Upper lobe of left lung (tissue), 6 donors: ENCODE measurements at regions not wholly inside any gene's neighbourhood (a gene's known extent, or its start where the extent isn't known, plus 50 kb on each side); places are given as distances from the start of the nearest gene placed in this dataset.

Experiments used
- ATAC-seq, 2 donors: fragments of 200-7000 bp; cut with Tn5 transposase; one replicate each; pipeline ENCODE4 v1.9.1; 2022; ENCODE audit warnings: mild to moderate bottlenecking in 2 of 2, moderate library complexity in 2 of 2; ENCODE audit not compliant: low FRiP score in 2 of 2
- DNase-seq, 2 donors: peaks; one replicate each; pipeline ENCODE4 v3.0.0-alpha.2; 2019 to 2020
- H3K27ac ChIP-seq, 4 donors: fragments of 200-600 bp; sonication (generic); one replicate each; pipeline ENCODE4 v1.5.1; 2016 to 2019
- H3K27me3 ChIP-seq, 4 donors: fragments of 200-600 bp; sonication (generic); one replicate each; pipeline ENCODE4 v1.5.1; 2017 to 2019
- H3K36me3 ChIP-seq, 4 donors: fragments of 200-600 bp; sonication (generic); one replicate each; pipeline ENCODE4 v1.5.1; 2016 to 2019
- H3K4me1 ChIP-seq, 4 donors: fragments of 200-600 bp; sonication (generic); one replicate each; pipeline ENCODE4 v1.5.1; 2018 to 2019
- H3K4me3 ChIP-seq, 4 donors: fragments of 200-600 bp; sonication (generic); one replicate each; pipeline ENCODE4 v1.5.1; 2017 to 2019; ENCODE audit warnings: mild to moderate bottlenecking in 2 of 4, moderate library complexity in 1 of 4
- H3K9me3 ChIP-seq, 4 donors: fragments of 200-600 bp; sonication (generic); one replicate each; pipeline ENCODE4 v1.5.1; 2018 to 2019
- EP300 ChIP-seq, 4 donors: sonication (generic); formaldehyde crosslinking; IDR thresholded peaks; one replicate each; pipeline ENCODE4 v1.5.1; 2017; ENCODE audit warnings: antibody characterized with exemption in 4 of 4, control low read depth in 2 of 4
- POLR2A ChIP-seq, 4 donors: fragments of 450-650 bp; IDR thresholded peaks; one replicate each; pipeline ENCODE4 v1.5.1; 2016 to 2017; ENCODE audit warnings: antibody characterized with exemption in 4 of 4, mild to moderate bottlenecking in 2 of 4
- POLR2AphosphoS5 ChIP-seq, 2 donors: sonication (generic); formaldehyde crosslinking; IDR thresholded peaks; one replicate each; pipeline ENCODE4 v1.5.1; 2017; ENCODE audit warnings: antibody characterized with exemption in 2 of 2
- WGBS, 2 donors: methylation state at CpG; one replicate each; pipeline ENCODE4 v1.1.5; 2017 to 2018; 5-methylcytosine and 5-hydroxymethylcytosine counted together
- TF ChIP-seq, protein P1 (sequence below), 6 experiments: fragments of 450-650 bp in 4 of 6; fragments of 200-600 bp in 2 of 6; sonication (generic) in 2 of 6; IDR thresholded peaks; one replicate each; pipeline ENCODE4 v1.5.1; 2016 to 2019; ENCODE audit warnings: antibody characterized with exemption in 6 of 6
- donor health status: DM: no; HTN: no; CAD: no; lungs with moderate emphysema.
- donor health status: DM: no; HTN: yes; CAD: no; lungs with severe emphysema.

DNA sequence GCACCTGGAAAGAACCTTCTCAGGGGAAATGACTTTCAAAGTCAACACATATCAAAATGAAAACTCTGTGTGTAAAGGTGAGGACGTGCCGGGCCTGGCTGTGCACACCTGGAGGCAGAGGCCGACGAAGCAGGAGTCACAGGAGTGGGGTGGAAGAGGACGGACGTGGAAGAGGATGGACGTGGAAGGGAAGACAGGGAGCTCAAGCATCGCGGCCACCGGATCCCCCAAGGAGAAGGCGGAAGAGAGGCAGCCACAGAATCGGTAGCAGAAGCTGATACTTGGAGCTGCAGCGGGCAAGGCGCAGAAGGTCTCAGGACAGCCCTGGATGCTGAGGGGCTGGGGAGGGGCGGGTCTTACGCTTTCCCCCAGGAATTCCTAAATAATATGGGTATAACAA, 519.8 kb downstream of the BRD1 start:
- 85 to 87% methylated on average over 16 of the region's 16 CpGs for WGBS, 2 donors
- Histone ChIP-seq H3K4me3 (no peak overlapping the region), H3K4me1 (peaks cover 0 to 6% (median 1%) of the 10 kb centered on the region in 4 donors), H3K27me3 (peaks cover 0 to 4% (median 0%) of the 10 kb centered on the region in 4 donors), H3K36me3 (no peaks in the 10 kb centered on the region), H3K27ac (no peak overlapping the region), H3K9me3 (no peaks in the 10 kb centered on the region)
- peak in 1 of 2 donors; percentile 12 for DNase-seq
- TF ChIP-seq, protein P1, sequence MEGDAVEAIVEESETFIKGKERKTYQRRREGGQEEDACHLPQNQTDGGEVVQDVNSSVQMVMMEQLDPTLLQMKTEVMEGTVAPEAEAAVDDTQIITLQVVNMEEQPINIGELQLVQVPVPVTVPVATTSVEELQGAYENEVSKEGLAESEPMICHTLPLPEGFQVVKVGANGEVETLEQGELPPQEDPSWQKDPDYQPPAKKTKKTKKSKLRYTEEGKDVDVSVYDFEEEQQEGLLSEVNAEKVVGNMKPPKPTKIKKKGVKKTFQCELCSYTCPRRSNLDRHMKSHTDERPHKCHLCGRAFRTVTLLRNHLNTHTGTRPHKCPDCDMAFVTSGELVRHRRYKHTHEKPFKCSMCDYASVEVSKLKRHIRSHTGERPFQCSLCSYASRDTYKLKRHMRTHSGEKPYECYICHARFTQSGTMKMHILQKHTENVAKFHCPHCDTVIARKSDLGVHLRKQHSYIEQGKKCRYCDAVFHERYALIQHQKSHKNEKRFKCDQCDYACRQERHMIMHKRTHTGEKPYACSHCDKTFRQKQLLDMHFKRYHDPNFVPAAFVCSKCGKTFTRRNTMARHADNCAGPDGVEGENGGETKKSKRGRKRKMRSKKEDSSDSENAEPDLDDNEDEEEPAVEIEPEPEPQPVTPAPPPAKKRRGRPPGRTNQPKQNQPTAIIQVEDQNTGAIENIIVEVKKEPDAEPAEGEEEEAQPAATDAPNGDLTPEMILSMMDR (IDR thresholded peaks at IDR 0.05): no peak
- TF ChIP-seq POLR2AphosphoS5 (IDR thresholded peaks at IDR 0.05): no peak
- no peak for TF ChIP-seq EP300 (IDR thresholded peaks at IDR 0.05)
- TF ChIP-seq POLR2A (IDR thresholded peaks at IDR 0.05): no peak
- no peak for ATAC-seq

DNA sequence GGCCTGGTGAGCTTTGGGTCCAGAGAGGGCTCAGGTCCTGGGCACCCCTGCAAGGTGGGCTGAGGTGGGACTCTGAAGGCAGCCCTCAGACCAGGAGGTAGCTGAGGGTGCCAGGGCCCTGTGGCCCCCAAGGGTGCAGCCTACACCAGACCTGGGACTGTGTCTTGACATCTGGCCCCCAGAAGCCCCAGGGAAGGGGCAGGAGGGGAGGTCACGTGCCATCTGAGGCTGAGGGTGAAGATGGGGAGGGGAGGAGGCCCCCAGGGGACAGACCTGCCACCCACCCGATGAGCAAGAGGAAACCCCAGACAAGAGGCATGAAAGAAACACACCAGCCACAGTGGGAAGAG, 520.2 kb downstream of the BRD1 start:
- 68 to 81% methylated on average over 2 of the region's 2 CpGs for WGBS, 2 donors
- ATAC-seq (peak in 1 of 2 donors; percentile 13), DNase-seq (no peak)
- Histone ChIP-seq H3K36me3 (no peaks in the 10 kb centered on the region), H3K9me3 (no peaks in the 10 kb centered on the region), H3K4me1 (peaks cover 0 to 6% (median 1%) of the 10 kb centered on the region in 4 donors), H3K27ac (no peak overlapping the region), H3K4me3 (no peak overlapping the region), H3K27me3 (peaks cover 0 to 4% (median 0%) of the 10 kb centered on the region in 4 donors)
- TF ChIP-seq POLR2A (IDR thresholded peaks at IDR 0.05) (no peak), POLR2AphosphoS5 (IDR thresholded peaks at IDR 0.05) (no peak), EP300 (IDR thresholded peaks at IDR 0.05) (no peak)
- TF ChIP-seq, protein P1 (IDR thresholded peaks at IDR 0.05): no peak

DNA sequence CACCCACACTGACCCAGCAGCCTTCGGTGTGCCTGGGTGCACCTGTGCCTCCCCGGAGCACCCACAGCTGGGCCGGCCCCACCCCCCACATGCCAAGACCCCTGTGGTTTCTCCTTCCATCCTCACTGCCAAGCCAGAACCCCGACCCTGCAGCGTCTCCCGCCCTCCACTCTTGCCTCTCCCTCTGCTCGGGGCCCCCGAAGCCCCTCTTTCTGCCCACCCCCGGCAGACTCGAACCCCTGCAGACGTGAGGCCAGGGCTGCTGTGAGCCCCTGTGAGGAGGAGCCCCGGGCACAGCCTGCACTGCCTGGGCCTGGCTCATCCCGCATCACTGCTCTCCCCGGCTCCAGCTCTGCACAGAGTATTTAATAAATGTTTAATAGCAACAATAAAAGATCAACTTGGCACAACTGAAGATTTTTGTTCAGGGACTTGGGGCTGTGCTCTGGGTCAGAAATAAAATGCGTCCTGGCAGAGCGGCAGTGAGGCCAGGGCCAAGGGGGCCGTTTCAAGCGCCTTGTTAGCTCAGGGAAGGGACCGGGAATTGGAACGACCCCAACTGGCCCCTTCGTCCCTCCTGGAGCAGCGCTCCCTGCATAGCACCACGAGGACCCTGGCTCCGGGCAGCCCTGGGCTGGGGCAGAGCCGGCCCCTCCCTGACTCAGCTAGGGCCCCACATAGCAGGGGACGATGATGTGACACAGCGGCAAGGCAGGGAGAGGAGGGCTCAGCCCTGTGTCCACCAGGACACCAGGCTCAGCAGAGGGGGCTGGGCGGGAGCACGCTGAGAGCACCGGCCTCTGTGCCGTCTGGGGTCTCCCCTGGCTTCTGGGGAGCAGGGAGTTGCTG, 520.8 kb downstream of the BRD1 start:
- peak in 1 of 2 donors; percentile 16 for DNase-seq
- H3K27me3 ChIP-seq: peaks cover 0 to 4% (median 0%) of the 10 kb centered on the region in 4 donors

DNA sequence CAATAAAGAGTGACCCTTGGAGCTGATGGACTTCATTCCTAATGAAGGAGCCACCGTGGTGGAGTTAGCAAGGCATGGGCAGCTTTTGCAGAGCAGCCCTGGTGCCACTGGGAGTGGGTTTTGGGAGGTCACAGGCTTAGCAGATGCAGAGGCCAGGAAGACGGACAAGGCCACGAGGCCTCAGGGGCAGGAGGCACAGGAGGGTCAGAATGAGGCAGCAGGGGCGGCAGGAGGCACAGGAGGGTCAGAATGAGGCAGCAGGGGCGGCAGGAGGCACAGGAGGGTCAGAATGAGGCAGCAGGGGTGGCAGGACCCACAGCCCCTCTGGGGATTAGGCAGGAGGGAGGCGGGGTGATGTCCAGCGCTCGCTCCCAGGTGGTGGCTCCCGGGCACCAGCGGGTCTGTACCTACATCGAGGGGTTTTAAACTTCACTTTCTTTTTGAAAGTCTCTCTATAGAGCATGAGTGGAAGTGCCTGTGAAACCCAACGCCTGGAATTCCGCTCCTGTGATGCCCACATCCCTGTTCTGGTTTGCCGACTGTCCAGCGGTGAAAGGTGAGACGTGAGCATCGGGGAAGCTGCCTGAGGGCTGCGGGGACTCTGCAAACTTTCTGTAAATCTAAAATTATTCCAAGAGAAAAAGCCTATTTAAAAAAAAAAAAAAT, 521.6 kb downstream of the BRD1 start:
- Histone ChIP-seq H3K4me3 (no peak overlapping the region), H3K4me1 (peaks cover 0 to 6% (median 1%) of the 10 kb centered on the region in 4 donors), H3K27ac (no peak overlapping the region), H3K36me3 (no peaks in the 10 kb centered on the region), H3K9me3 (no peaks in the 10 kb centered on the region), H3K27me3 (peaks cover 0 to 4% (median 0%) of the 10 kb centered on the region in 4 donors)
- 73 to 82% methylated on average over 18 of the region's 18 CpGs for WGBS, 2 donors
- DNase-seq: peak in 1 of 2 donors; percentile 12
- no peak for ATAC-seq
- TF ChIP-seq, protein P1 (IDR thresholded peaks at IDR 0.05): no peak
- TF ChIP-seq POLR2A (IDR thresholded peaks at IDR 0.05) (no peak), EP300 (IDR thresholded peaks at IDR 0.05) (no peak), POLR2AphosphoS5 (IDR thresholded peaks at IDR 0.05) (no peak)

More for the DNA sequence above, 520.8 kb downstream of the BRD1 start:
- H3K4me3 ChIP-seq: no peak overlapping the region
- WGBS, 2 donors: 85 to 86% methylated on average over 19 to 23 of the region's 31 CpGs
- no peaks in the 10 kb centered on the region for H3K36me3 ChIP-seq
- H3K9me3 ChIP-seq: no peaks in the 10 kb centered on the region
- ATAC-seq: no peak
- no peak overlapping the region for H3K27ac ChIP-seq
- TF ChIP-seq, protein P1 (IDR thresholded peaks at IDR 0.05): no peak
- no peak for TF ChIP-seq POLR2A (IDR thresholded peaks at IDR 0.05)
- H3K4me1 ChIP-seq: peaks cover 0 to 6% (median 1%) of the 10 kb centered on the region in 4 donors
